ENCODE measurements at regions not wholly inside any gene's neighbourhood (a gene's known extent, or its start where the extent isn't known, plus 50 kb on each side); places are given as distances from the start of the nearest gene placed in this dataset.

DNA sequence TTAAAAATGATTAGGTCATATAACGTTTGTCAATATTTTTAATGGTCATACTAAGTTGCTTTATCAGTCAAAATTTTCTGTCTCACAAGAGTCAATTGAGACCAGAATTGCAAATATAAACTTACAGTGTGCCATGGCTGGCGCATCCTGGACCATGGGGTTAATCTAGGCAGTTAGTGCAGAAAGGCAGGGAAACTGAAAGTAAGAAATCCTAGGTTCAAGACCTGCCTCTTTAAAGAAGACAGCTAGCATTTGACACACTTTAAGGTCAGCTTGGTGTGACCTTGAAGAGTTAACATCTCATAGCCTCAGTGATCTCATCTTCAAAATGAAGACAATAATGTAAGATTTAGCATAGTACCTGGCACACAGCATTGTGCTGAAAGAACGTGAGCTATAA is 210.0 kb upstream of the DAB1 start:
- Mint-ChIP-seq H3K27ac (no peak overlapping the region), H3K9me3 (ENCODE audit: insufficient read depth) (no peaks in the 10 kb centered on the region), H3K27me3 (peaks cover 7% of the 10 kb centered on the region), H3K4me3 (no peak overlapping the region), H3K4me1 (no peaks in the 10 kb centered on the region)
- Histone ChIP-seq H3K4me3 (ENCODE audit: control extremely low read depth in 1 of 5, extremely low read depth in 1 of 5, insufficient read depth in 1 of 5, low read depth in 2 of 5, low read length in 4 of 5) (no peak overlapping the region), H3K9ac (ENCODE audit: low read length) (no peak overlapping the region), H3K27ac (ENCODE audit: low read length in 2 of 2) (no peak overlapping the region), H3K4me2 (replicated peaks; ENCODE audit: low read depth, low read length, poor library complexity, severe bottlenecking) (no peak overlapping the region), H3K9me3 (ENCODE audit: control extremely low read depth in 1 of 3, control insufficient read depth in 2 of 3, insufficient read depth in 1 of 3, low read length in 2 of 3) (no peaks in the 10 kb centered on the region), H2AFZ (ENCODE audit: insufficient read depth, low read depth, low read length, poor library complexity, severe bottlenecking) (no peak overlapping the region), H3K36me3 (replicated peaks in 1 of 2; ENCODE audit: control extremely low read depth in 1 of 2, control insufficient read depth in 1 of 2, extremely low read depth in 1 of 2, insufficient read depth in 2 of 2, low read length in 1 of 2) (no peaks in the 10 kb centered on the region), H3K27me3 (replicated peaks in 1 of 4; ENCODE audit: control extremely low read depth in 1 of 4, control insufficient read depth in 3 of 4, insufficient read depth in 4 of 4, low read length in 3 of 4) (no peaks in the 10 kb centered on the region), H3K79me2 (ENCODE audit: control insufficient read depth, insufficient read depth, low read length) (no peaks in the 10 kb centered on the region), H3K4me1 (ENCODE audit: control insufficient read depth in 2 of 2, insufficient read depth in 2 of 2, low read length in 2 of 2) (no peaks in the 10 kb centered on the region), H4K20me1 (ENCODE audit: control insufficient read depth, insufficient read depth, low read length, poor library complexity, severe bottlenecking) (no peaks in the 10 kb centered on the region)
- intact Hi-C loops (cut with micrococcal nuclease), result no loop called here
- ChIA-PET POLR2A (no interaction called here), CTCF (no interaction called here)
- WGBS (ENCODE audit: insufficient coverage), result 80% methylated on average over 2 of the region's 3 CpGs
- DNase-seq (no peak), ATAC-seq (ENCODE audit: low read depth) (no peak)
- TF ChIP-seq EZH2 (IDR thresholded peaks at IDR 0.05; ENCODE audit: borderline replicate concordance, insufficient read depth, low read depth, low read length, poor library complexity, severe bottlenecking), result no peak
- TF ChIP-seq, protein P1, sequence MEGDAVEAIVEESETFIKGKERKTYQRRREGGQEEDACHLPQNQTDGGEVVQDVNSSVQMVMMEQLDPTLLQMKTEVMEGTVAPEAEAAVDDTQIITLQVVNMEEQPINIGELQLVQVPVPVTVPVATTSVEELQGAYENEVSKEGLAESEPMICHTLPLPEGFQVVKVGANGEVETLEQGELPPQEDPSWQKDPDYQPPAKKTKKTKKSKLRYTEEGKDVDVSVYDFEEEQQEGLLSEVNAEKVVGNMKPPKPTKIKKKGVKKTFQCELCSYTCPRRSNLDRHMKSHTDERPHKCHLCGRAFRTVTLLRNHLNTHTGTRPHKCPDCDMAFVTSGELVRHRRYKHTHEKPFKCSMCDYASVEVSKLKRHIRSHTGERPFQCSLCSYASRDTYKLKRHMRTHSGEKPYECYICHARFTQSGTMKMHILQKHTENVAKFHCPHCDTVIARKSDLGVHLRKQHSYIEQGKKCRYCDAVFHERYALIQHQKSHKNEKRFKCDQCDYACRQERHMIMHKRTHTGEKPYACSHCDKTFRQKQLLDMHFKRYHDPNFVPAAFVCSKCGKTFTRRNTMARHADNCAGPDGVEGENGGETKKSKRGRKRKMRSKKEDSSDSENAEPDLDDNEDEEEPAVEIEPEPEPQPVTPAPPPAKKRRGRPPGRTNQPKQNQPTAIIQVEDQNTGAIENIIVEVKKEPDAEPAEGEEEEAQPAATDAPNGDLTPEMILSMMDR (IDR thresholded peaks at IDR 0.05), result no peak

DNA sequence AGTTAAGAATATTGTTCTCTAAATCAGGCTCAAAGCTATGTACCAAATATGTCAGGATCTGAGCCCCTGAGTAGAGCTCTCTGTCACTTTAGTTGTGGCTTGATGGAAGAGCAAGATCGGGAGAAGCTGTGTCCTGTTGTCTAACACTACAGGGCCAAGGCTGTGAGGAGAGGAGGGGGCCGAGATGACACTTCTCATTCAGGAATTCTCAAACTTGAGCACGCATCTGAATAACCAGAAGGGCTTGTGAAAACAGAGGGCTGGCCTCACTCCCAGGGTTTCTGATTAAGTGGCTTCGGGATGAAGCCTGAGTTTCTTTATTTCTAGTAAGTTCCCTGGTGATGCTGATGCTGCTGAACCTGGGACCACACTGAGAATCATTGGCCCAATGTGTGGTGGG is 209.2 kb upstream of the DAB1 start:
- no peaks in the 10 kb centered on the region for H3K9me3 Mint-ChIP-seq (ENCODE audit: insufficient read depth)
- intact Hi-C loops (cut with micrococcal nuclease), result no loop called here
- no peak overlapping the region for H3K27ac ChIP-seq (ENCODE audit: low read length in 2 of 2)
- no peaks in the 10 kb centered on the region for H3K4me1 ChIP-seq (ENCODE audit: control insufficient read depth in 2 of 2, insufficient read depth in 2 of 2, low read length in 2 of 2)
- no peak overlapping the region for H2AFZ ChIP-seq (ENCODE audit: insufficient read depth, low read depth, low read length, poor library complexity, severe bottlenecking)
- ATAC-seq (ENCODE audit: low read depth) (no peak), DNase-seq (no peak)
- H3K4me1 Mint-ChIP-seq, result no peaks in the 10 kb centered on the region
- H3K4me2 ChIP-seq (replicated peaks; ENCODE audit: low read depth, low read length, poor library complexity, severe bottlenecking), result no peak overlapping the region
- H3K27me3 ChIP-seq (replicated peaks in 1 of 4; ENCODE audit: control extremely low read depth in 1 of 4, control insufficient read depth in 3 of 4, insufficient read depth in 4 of 4, low read length in 3 of 4), result no peaks in the 10 kb centered on the region
- TF ChIP-seq, protein P1 (IDR thresholded peaks at IDR 0.05), result no peak
- TF ChIP-seq EZH2 (IDR thresholded peaks at IDR 0.05; ENCODE audit: borderline replicate concordance, insufficient read depth, low read depth, low read length, poor library complexity, severe bottlenecking), result no peak
- H3K4me3 Mint-ChIP-seq, result no peak overlapping the region
- no peaks in the 10 kb centered on the region for H3K9me3 ChIP-seq (ENCODE audit: control extremely low read depth in 1 of 3, control insufficient read depth in 2 of 3, insufficient read depth in 1 of 3, low read length in 2 of 3)
- WGBS (ENCODE audit: insufficient coverage), result 74% methylated on average over 3 of the region's 4 CpGs
- H3K9ac ChIP-seq (ENCODE audit: low read length), result no peak overlapping the region
- H3K4me3 ChIP-seq (ENCODE audit: control extremely low read depth in 1 of 5, extremely low read depth in 1 of 5, insufficient read depth in 1 of 5, low read depth in 2 of 5, low read length in 4 of 5), result no peak overlapping the region
- H3K27me3 Mint-ChIP-seq, result peaks cover 7% of the 10 kb centered on the region
- ChIA-PET CTCF (no interaction called here), POLR2A (no interaction called here)
- H3K36me3 ChIP-seq (replicated peaks in 1 of 2; ENCODE audit: control extremely low read depth in 1 of 2, control insufficient read depth in 1 of 2, extremely low read depth in 1 of 2, insufficient read depth in 2 of 2, low read length in 1 of 2), result no peaks in the 10 kb centered on the region
- H4K20me1 ChIP-seq (ENCODE audit: control insufficient read depth, insufficient read depth, low read length, poor library complexity, severe bottlenecking), result no peaks in the 10 kb centered on the region
- no peaks in the 10 kb centered on the region for H3K79me2 ChIP-seq (ENCODE audit: control insufficient read depth, insufficient read depth, low read length)
- no peak overlapping the region for H3K27ac Mint-ChIP-seq
